Fibroblast of lung (primary cell): ENCODE measurements at regions not wholly inside any gene's neighbourhood (a gene's known extent, or its start where the extent isn't known, plus 50 kb on each side); places are given as distances from the start of the nearest gene placed in this dataset.

Source experiments
- CTCF ChIP-seq, 2 donors: IDR thresholded peaks in 1 of 2; conservative IDR thresholded peaks in 1 of 2; 1 replicate in 1 of 2; 2 replicates in 1 of 2; pipeline ENCODE4 v1.5.1; 2011 to 2012; ENCODE audit warnings: low read length in 2 of 2, control low read depth in 1 of 2, inconsistent platforms in 1 of 2, low read depth in 1 of 2, mild to moderate bottlenecking in 1 of 2
- EZH2 ChIP-seq: IDR thresholded peaks from 2 replicates; pipeline ENCODE4 v1.5.1; 2012; ENCODE audit warnings: low read length, control low read depth, mild to moderate bottlenecking; ENCODE audit errors: missing control alignments

- TF ChIP-seq CTCF (conservative IDR thresholded peaks at IDR 0.05 in 1 of 2, IDR thresholded peaks at IDR 0.05 in 1 of 2; ENCODE audit: low read depth in 1 of 2, low read length in 2 of 2) (no peak), EZH2 (no peak)
Measured at GRCh38 chr14:97995531-97995930, 1198.3 kb downstream of the VRK1 start.
